ENCODE measurements at regions not wholly inside any gene's neighbourhood (a gene's known extent, or its start where the extent isn't known, plus 50 kb on each side); places are given as distances from the start of the nearest gene placed in this dataset.

- TF ChIP-seq POLR2A (IDR thresholded peaks at IDR 0.05) (no peak), EP300 (IDR thresholded peaks at IDR 0.05) (no peak)
- TF ChIP-seq, protein P1, sequence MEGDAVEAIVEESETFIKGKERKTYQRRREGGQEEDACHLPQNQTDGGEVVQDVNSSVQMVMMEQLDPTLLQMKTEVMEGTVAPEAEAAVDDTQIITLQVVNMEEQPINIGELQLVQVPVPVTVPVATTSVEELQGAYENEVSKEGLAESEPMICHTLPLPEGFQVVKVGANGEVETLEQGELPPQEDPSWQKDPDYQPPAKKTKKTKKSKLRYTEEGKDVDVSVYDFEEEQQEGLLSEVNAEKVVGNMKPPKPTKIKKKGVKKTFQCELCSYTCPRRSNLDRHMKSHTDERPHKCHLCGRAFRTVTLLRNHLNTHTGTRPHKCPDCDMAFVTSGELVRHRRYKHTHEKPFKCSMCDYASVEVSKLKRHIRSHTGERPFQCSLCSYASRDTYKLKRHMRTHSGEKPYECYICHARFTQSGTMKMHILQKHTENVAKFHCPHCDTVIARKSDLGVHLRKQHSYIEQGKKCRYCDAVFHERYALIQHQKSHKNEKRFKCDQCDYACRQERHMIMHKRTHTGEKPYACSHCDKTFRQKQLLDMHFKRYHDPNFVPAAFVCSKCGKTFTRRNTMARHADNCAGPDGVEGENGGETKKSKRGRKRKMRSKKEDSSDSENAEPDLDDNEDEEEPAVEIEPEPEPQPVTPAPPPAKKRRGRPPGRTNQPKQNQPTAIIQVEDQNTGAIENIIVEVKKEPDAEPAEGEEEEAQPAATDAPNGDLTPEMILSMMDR (IDR thresholded peaks at IDR 0.05): no peak
- 88 to 98% methylated on average over 2 of the region's 2 CpGs for WGBS, 2 donors
These were observed 122.4 kb downstream of the SLC16A9 start for GRCh38 chr10:59587083-59587755.

GRCh38 chr10:59586407-59586891 lies 123.2 kb downstream of the SLC16A9 start:
- Histone ChIP-seq H3K27ac (no peak overlapping the region), H3K4me3 (no peak overlapping the region), H3K4me1 (no peaks in the 10 kb centered on the region), H3K27me3 (no peaks in the 10 kb centered on the region), H3K36me3 (no peaks in the 10 kb centered on the region), H3K9me3 (no peaks in the 10 kb centered on the region)
- TF ChIP-seq POLR2A (IDR thresholded peaks at IDR 0.05) (no peak), EP300 (IDR thresholded peaks at IDR 0.05) (no peak)
- TF ChIP-seq, protein P1 (IDR thresholded peaks at IDR 0.05): no peak
- no peak for DNase-seq (ENCODE audit: low spot score in 2 of 2)
- 77 to 82% methylated on average over 2 of the region's 2 CpGs for WGBS, 2 donors

More at GRCh38 chr10:59587083-59587755, 122.4 kb downstream of the SLC16A9 start:
- no peaks in the 10 kb centered on the region for H3K27me3 ChIP-seq
- H3K9me3 ChIP-seq: no peaks in the 10 kb centered on the region
- DNase-seq (ENCODE audit: low spot score in 2 of 2): no peak
- no peak overlapping the region for H3K4me3 ChIP-seq
- no peaks in the 10 kb centered on the region for H3K36me3 ChIP-seq
- no peaks in the 10 kb centered on the region for H3K4me1 ChIP-seq
- no peak overlapping the region for H3K27ac ChIP-seq

DNA sequence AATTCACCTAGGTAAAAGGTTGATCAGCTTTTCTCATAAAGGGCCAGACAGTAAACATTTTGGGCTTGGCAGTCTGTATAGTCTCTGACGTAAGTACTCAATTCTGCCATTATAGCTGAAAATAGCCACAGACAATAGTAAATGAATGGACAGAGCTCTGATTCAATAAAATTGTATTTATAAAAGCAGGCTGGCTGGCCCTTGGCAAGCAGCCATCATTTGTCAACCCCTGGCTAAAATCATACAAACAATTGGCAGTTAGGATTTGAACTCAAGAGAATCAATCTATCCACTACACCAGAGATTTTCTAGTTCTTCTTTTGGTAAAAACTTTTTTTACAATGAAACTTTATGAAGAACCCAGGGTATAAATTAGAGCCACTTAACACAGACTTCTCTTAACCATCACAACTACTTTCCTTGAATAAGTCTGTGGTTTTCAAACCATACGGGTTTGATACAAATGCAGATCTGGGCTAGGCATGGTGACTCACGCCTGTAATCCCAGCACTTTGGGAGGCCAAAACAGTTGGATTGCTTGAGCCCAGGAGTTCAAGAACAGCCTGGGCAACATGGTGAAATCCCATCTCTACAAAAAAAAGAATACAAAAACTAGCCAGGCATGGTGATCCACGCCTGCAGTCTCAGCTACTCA lies 124.5 kb downstream of the SLC16A9 start:
- H3K4me1 ChIP-seq: no peaks in the 10 kb centered on the region
- H3K36me3 ChIP-seq: no peaks in the 10 kb centered on the region
- H3K27ac ChIP-seq: no peak overlapping the region
- no peak for DNase-seq (ENCODE audit: low spot score in 2 of 2)
- TF ChIP-seq POLR2A (IDR thresholded peaks at IDR 0.05) (no peak), EP300 (IDR thresholded peaks at IDR 0.05) (no peak)
- TF ChIP-seq, protein P1 (IDR thresholded peaks at IDR 0.05): no peak
- H3K27me3 ChIP-seq: no peaks in the 10 kb centered on the region
- no peaks in the 10 kb centered on the region for H3K9me3 ChIP-seq
- H3K4me3 ChIP-seq: no peak overlapping the region
- WGBS, 2 donors: 59 to 65% methylated on average over 4 of the region's 4 CpGs

DNA sequence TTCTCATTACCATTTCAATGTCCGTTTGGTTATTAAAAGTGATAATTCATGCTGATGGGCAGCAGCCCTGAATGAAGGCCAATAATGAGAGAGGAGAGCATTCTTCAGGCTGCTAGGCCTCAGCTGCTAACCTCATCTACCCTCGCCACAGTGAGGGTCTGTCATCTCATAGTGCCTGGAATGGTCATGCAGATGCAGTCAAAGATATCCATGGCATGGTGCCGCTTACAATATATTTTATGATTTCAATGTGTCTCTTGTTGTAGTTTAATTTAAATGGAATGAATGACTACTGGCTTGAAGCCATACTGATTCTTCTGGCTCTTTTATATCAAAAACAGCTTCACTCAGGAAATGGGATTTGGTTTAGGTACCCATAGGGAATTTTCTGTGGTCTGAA lies 126.9 kb downstream of the SLC16A9 start:
- H3K4me1 ChIP-seq: no peaks in the 10 kb centered on the region
- no peaks in the 10 kb centered on the region for H3K36me3 ChIP-seq
- no peaks in the 10 kb centered on the region for H3K27me3 ChIP-seq
- H3K9me3 ChIP-seq: no peaks in the 10 kb centered on the region
- DNase-seq (ENCODE audit: low spot score in 2 of 2): no peak
- no peak for TF ChIP-seq POLR2A (IDR thresholded peaks at IDR 0.05)
- TF ChIP-seq, protein P1 (IDR thresholded peaks at IDR 0.05): no peak
- no peak for TF ChIP-seq EP300 (IDR thresholded peaks at IDR 0.05)
- no peak overlapping the region for H3K27ac ChIP-seq
- no peak overlapping the region for H3K4me3 ChIP-seq
- 58 to 62% methylated on average over 3 of the region's 3 CpGs for WGBS, 2 donors

- no peak overlapping the region for H3K4me3 ChIP-seq
- H3K36me3 ChIP-seq: no peaks in the 10 kb centered on the region
- no peak overlapping the region for H3K27ac ChIP-seq
- no peak for DNase-seq (ENCODE audit: low spot score in 2 of 2)
- no peaks in the 10 kb centered on the region for H3K9me3 ChIP-seq
- H3K4me1 ChIP-seq: no peaks in the 10 kb centered on the region
- TF ChIP-seq, protein P1 (IDR thresholded peaks at IDR 0.05): no peak
- no peak for TF ChIP-seq POLR2A (IDR thresholded peaks at IDR 0.05)
- TF ChIP-seq EP300 (IDR thresholded peaks at IDR 0.05): no peak
- 55% methylated on average over 3 of the region's 3 CpGs for WGBS, 2 donors
- H3K27me3 ChIP-seq: no peaks in the 10 kb centered on the region
These were observed 127.6 kb downstream of the SLC16A9 start for GRCh38 chr10:59582058-59582457.
